ENCODE measurements at regions not wholly inside any gene's neighbourhood (a gene's known extent, or its start where the extent isn't known, plus 50 kb on each side); places are given as distances from the start of the nearest gene placed in this dataset.
"Not testable (repeated sequence)": the region's sequence is repeated elsewhere in the genome, so short reads cannot be mapped to it uniquely, and the experiment has no call there.

DNA sequence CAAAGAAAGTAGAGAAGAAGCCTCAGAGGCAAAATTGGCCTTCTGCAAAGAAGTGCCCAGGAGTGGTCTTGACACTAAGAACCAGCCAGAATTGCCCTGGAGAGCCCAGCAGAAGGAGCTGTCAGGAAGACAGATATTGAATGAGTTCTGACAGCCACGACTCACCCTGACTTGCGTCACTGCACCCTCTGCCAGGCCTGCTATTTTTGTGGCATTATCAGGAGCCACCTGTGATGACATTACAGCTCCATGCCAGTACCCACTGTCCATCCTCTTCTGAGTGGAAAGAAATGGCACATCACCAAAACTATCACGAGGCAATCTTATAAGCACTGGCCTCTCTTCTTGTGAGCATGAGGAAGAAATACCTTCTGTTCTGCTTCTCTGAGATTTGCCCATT, 67.7 kb downstream of the SMIM20 start:
- DNase-seq, result peak; percentile 13

DNA sequence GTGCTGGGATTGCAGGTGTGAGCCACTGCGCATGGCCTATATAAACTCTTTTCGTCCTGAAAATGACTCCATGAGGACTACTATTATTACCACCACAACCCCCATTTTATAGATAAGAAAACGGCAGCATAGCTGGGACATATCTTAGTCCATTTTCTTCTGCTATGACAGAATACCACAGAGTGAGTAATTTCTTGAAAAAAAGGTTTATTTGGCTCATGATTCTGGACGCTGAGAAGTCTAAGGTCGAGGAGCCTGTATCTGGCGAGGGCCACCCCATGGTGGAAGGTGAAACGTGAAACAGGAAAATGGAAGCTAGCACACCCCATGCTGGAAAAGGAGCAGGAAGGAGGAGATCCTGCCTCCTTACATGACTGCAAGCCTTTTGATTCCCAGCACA, 68.9 kb downstream of the SMIM20 start:
- no peak for DNase-seq

DNA sequence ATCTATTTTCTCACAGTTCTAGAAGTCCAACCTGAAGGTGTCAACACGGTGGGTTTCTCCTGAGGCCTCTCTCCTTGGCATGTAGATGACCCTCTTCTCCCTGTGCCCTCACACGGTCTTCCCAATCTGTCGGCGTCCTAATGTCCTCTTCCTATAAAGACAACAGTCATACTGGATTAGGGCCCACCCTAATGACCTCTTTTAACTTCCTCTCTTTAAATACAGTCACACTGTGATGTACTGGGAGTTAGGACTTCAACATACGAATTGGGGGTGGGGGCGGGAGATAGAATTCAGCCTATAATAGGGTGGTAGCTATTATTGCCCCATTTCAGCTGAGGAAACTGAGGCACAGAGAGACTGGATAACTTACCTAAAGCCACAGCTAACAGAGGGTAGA, 70.2 kb downstream of the SMIM20 start:
- no peak for DNase-seq

DNA sequence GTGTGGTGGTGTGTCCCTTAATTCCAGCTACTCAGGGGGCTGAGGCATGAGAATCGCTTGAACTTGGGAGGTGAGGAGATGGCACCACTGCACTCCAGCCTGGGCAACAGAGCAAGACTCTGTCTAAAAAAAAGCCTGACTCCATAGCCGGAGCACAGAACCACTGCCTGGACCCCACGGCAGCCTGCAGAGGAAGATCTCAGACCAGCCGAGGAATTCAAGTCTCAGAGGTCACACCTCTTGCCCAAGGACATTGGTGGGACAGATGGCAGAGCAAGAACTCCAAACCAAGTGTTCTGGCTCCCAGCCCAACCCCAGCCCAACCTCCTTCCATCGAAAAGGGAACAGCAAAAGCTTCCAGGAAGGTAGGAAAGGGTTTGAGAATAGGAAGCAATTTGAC, 70.8 kb downstream of the SMIM20 start:
- no peak for DNase-seq

DNA sequence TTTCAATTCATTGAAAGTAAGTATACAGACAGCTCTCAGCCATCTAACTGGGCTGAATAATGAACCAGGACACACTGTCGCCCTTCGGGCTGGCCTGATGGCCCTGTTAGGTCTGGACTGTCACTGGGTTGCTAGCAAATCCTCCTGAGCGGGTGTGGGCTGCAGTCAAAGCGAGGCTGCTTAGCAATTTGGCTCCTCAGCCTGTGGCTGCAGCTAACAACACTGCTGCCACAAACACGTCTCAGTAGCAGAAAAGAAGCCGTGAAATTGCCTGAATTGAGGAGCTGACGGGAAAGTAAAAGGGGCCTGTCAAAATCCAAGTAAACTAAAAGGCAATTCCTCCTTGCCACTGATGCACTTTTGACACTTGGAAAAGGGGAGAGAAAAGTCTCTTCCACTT, 72.8 kb downstream of the SMIM20 start:
- no peak for DNase-seq

DNA sequence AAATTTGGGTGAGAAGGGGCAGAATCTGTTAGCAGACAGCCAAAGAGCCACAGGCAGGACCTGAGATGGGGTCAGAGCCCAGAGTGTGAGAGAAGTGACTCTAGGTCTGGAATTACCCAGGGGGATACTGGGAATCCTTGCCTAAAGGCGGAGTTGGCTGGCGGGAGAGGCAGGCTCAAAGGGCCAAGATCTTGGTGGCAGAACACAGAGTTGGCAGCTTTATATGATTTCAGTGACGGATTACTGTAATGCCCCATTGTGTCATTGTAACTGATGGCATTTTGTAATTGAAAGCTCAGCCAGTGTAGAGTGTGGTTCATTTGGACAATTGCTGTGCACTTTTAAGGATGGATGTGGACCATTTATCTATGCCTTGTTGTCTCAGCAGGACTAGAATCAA, 77.3 kb downstream of the SMIM20 start:
- DNase-seq, result no peak

DNA sequence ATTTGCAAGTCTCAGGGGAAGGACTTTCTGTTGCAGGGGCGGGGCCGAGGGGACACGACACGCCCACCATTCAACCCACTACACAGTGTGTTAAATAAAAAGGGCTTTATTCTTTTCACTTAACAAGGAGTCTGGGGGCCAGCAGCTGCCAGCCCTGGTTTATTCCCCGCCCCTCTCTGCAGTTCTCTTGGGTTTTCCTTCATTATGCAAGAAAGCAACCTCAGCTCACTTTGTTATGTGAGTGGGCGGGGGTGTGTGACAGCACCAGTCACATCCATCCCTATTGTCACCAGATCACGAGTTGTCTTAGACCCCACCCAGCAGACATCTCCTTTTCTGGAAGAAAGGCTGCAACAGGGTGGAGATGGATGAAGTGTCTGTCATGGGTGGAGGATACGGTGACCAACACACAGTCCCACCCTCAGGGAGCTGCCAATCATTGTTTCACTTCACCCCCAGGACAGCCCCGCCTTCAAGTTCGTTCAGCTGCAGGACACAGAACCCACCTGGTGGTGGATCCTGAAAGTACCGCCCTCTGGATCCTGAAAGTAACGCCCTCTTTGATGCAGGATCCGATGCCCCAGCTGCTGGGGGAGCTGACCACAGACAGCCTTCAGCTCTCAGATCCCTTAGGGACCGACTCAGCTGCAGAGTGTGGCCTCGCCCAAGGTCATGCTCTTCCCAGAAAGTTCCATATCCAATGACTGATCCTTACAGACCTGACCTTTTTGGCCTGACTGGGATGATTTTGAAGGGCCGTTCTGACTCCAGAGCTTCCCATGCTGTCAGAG, 79.6 kb downstream of the SMIM20 start:
- DNase-seq, result peak; percentile 22

DNA sequence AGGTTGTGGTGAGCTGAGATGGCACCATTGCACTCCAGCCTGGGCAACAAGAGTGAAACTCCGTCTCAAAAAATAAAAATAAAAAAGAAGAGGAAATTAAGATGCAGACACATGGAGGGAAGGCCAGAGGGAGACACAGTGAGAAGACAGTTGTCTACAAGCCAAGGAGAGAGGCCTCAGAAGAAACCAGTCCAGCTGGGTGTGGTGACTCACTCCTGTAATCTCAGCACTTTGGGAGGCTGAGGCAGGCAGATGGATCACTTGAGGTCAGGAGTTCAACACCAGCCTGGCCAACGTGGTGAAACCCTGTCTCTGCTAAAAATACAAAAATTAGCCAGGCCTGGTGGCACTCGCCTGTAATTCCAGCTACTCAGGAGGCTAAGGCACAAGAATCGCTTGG, 80.6 kb downstream of the SMIM20 start:
- not testable (repeated sequence) for DNase-seq

DNA sequence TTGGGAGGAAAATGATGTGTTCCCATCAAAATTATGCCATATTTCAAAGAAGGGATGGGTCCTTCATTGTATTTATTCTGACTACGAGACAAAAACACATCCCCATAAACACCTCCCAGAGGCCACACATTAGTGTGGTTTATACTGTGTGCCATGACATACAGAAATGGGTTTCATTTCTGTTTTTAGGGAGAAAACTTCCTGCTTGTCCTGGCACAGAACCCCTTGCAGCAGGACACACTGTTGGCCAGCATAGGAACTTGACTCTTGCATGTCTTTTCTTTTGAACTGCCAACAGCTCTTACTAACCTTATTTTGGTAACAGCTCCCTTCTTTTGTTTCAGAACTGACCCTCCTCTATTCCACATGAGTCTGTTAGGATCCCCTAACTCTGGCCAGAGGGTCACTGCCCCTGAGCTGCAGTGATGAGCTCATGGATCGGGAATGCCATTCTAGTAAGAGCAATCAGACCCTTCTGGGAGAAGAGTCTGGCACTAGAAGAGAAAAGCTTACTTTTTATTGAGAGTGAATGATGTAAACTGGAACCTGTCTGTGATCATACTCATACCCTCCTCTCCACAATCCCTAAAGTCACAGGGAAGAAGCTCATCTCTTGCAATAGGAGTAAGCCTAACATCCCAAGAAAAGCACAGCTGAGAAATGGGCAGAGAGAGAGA, 86.4 kb downstream of the SMIM20 start:
- no peak for DNase-seq

DNA sequence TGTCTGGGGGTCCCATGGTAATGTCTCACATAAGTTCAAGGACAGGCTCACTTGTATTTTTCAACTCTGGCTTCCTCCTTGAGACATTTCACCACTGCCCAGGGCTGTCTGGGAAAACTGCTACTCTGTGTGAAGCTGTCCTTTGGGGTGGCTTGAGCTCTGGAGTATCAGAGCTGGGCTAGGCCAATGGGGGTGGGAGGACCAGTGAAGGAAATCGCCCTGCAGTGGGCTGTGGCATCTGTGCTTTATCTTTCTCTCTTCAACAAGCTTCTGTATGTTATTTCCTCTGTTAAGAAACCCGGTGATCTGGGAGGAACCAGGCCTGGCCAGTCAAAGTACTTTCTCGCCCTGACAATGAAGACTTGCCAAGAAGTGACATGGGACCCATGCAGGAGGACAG, 87.4 kb downstream of the SMIM20 start:
- no peak for DNase-seq

DNA sequence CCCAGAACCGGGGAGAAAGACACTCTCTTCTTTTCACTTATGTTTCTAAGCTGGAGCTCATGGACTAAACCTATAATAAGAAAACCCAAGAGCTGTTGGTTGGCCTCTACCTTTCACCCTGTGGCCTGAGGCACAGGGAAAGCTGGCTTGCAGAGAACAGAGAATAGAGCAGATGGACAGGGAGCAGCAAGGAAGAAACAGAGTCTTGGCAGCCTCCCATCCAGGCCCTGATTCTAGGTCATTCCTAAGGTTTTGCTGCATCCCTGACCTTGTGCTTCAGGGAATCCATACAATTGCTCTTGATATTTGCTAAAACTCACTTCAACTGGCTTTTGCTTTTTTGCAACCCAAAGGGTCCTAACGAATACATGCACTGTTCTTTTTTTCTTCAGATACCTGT, 87.8 kb downstream of the SMIM20 start:
- DNase-seq, result no peak

DNA sequence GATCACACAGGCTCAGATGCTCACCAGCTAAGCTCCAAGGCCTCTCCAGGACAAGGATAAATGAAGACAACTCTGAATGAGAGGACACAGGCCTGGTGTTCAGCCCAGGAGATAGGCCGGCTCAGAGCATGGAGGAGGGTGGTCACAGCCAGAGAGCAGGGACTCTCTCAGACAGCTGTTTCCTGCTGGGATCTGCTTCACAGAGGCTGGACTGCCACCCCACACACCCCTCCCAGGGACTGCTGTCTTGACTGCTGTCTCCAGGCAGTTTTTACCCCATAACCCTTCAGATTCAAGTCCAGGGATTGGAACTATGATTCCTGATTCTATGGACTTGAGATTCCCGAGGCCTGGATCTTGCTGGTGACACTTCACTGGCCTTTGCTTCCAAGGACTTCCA, 89.0 kb downstream of the SMIM20 start:
- no peak for DNase-seq

DNA sequence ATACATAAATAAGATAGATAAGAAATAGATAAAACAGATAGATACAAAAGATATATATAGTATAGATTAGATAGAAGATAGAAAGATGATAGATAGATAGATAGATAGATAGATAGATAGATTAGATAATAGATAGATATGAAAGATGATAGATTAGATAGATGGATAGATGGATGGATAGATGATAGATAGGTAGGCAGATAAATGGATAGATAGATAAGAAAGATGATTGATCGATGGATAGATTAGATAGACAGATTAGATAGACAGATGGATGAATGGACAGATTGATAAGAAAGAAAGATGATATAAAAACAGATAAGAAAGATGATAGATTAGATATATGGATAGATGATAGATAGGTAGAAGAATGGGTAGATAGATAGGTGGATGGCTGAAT, 90.3 kb downstream of the SMIM20 start:
- no peak for DNase-seq

DNA sequence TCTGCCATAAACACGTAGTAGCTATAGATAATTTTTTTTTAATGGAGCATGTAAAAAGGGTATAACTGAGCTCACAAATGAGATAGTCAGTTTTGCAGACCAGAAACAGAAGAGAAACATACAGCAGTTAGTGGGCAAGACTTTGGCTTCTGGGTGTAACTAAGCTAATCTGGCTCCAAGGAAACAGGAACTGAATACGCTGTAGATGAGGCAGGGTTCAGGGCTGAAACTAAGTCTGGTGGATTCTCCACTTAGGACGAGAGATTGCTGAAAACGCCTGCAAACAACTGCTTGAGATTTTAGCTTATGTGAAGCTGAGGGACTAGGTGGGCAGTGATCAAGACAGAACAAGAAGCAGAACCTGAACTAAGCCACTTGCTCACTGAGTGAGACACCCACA, 91.7 kb downstream of the SMIM20 start:
- DNase-seq, result no peak

DNA sequence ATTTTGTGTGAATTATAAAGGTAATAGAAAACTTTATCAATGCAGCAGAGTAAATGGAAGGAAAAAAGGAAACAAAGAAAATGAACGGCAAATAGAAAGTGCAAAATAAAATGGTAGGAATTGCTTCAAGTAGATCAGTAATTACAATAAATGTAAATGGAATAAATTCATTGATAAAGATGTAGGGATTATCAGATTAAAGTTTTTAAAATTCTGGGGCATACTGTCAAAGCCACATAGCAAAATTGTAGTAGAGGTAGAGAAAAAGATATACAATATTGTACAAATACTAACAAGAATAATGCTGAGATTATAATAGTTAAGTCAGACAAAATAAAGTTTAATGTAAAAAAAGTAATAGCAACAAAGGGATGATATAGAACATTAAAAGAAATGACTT, 94.7 kb downstream of the SMIM20 start:
- DNase-seq, result no peak

DNA sequence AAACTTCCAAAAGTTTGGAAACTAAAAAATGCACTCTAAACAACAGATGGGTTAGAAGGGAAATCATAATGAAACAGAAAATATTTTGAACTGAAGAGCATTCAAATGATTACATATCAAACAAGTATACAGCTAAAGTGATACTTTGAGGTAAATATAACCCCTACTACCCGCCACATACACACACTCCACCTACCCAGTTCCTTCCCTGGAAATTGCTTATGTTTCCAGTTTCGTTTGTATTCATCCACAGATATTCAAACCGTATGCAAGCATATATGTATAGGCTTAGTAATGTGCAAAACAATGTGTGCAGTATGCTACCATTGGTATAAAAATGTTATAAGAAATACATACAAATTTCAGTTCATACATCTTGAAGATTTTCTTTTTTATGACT, 95.5 kb downstream of the SMIM20 start:
- no peak for DNase-seq

DNA sequence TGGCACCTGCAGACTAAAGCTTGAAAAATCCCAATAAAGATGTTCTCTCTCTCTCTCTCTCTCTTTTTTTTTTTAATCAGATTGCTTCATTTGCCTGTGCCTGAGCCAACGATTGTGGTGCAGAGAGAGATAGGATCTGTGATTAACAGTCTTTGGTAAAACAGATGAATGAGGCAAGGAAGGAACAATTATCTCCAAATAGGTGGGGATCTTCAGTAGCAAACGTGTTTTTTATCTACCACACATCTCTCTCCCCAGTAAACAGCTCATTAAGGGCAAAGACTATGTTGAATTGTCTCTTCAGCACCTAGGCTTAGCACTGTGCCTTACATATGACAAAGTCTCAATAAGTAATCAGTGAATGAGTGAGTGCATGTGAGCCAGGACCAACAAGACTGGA, 96.3 kb downstream of the SMIM20 start:
- peak; percentile 16 for DNase-seq

DNA sequence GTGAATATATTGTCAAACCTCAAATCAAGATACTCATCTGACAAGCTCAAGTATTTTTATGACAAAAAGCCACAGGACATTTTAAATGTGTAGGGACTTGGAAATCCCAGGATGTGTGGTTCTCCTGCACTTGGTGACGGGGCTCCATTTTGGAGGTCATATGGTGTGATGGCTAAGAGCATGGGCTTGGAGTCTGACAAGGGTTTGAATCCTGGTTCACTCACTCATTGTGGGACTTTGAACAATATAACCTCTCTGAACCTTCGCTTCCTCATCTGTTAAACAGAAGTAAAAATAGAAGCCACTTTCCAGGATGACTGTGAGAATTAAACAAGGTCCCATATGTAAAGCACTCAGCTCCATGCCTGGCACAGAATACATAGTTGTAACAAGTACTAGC, 99.6 kb downstream of the SMIM20 start:
- no peak for DNase-seq

DNA sequence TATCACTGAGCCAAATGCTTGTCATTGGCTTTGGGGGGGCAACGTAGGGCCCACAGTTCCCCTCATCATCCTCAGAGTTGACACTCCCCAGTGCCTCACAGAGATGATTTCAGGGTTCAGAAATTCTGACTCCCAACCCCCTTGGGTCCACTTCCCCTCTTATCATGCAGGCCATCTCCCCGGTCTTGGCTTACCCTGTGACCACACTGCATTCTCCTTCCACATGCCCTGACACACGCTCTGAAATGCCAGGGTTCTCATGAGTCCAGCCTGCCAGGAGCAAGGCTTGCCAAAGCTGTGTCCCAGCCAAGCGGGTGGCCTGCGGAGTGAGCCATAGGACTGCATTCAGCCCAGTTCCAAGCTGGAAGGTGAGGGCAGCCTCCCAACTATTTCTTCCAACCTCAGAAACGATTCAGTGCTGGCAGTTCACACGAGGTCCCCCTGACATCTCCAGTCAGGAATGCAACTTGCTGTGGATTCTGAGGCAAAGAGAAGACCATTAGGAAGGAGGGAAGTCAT, 101.2 kb downstream of the SMIM20 start:
- DNase-seq, result no peak

DNA sequence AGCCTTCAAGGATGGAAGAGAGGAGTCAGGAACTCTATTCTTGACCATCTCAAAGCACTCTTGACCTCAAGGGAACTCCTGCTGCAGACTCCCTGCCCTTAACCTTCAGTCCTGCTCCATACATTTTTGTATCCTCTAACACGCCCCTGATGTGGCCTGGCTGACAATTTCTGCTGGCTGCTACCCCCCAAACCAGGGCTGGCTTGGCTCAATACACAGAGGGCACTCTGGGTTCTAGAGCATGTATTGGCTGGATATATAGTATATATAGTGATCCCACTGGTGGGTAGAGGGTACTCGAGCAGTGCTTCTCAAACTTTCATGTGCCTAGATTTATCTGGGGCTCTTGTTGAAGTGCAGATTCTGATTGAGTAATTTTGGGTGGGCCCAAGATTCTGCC, 101.9 kb downstream of the SMIM20 start:
- no peak for DNase-seq

DNA sequence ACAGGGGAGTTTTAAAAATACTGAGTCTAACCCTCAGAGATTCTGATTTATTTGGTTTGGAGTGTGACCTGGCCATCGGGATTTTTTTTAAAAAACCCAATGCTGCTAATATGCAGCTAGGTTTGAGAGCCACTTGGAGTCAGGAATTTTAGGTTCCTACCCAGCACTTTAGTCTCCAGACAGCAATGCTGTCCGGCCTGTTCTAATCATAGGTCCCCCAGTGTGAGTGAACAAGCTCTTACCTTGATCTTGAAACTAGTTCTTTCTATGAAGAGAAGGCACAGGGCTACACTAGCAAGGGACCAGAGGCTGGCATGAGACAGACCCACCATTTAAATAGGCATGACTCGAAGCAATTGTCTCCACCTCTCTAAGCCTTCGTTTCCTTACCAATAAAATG, 103.5 kb downstream of the SMIM20 start:
- no peak for DNase-seq

DNA sequence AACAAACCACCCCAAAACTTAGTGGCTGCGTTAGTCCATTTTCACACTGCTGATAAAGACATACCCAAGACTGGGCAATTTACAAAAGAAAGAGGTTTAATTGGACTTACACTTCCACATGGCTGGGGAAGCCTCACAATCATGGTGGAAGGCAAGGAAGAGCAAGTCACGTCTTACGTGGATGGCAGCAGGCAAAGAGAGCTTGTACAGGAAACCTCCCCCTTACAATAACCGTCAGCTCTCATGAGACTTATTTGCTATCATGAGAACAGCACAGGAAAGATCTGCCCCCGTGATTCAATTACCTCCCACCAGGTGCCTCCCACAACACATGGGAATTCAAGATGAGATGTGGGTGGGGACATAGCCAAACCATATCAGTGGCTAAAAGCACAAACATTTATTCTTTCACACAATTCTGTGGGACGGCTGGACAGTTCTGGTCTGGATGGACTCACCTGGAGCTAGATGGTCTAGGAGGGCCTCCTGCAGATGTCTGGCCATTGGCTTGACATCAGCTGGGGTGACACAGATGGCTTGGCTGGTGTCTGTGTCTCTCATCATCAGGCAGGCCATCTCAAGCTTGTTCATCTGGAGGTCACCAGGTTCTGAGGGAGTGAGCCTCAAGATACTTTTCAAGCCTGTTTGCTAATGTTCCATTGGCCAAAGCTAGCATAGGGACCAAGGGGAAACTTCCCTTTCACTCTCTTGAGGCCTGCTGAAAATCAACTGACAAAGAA, 104.1 kb downstream of the SMIM20 start:
- not testable (repeated sequence) for DNase-seq

DNA sequence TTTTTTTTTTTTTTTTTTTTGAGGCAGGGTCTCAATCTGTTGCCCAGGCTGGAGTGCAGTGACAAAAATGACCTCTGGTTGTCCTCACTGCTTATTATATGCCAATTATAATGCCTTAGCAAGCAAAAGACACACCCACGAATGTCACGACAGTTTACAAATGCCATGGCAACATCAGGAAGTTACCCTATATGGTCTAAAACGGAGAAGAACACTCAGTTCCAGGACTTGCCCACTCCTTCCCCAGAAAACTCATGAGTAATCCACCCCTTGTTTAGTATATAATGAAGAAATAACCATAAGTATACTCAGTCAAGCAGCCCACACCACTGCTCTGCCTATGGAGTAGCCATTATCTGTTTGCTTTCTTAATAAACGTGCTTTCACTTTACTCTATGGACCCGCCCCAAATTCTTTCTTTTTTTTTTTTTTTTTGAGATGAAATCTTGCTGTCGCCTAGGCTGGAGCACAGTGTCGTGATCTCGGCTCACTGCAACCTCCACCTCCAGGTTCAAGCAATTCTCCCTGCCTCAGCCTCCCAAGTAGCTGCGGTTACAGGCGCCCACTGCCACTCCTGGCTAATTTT, 106.2 kb downstream of the SMIM20 start:
- DNase-seq, result no peak

DNA sequence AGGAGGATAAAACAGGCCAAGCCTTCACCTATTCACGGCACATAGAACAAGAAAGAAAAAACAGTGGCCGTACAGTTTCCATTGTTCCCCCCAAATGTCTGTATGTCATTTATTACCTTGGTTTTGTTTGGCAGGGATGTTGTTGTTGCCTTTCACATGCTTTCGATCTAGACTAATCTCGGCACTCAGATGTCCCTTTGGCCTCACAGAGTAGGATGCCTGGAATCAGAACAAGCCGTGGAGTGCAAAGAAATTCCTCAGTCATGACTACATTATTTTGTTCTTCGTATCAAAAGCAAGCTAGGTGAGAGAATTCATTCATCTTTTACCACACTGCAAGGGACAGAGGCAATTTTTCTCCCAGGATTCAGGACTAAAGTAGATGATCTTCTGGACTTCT, 106.9 kb downstream of the SMIM20 start:
- no peak for DNase-seq
